AG04450 (cell line): ENCODE measurements at regions not wholly inside any gene's neighbourhood (a gene's known extent, or its start where the extent isn't known, plus 50 kb on each side); places are given as distances from the start of the nearest gene placed in this dataset.

Experiments used
- CTCF ChIA-PET: fragments of 300-600, 350-600 bp; formaldehyde crosslinking; extraction: SDS; loops from one replicate; lab custom pipeline; 2022; ENCODE audit warnings: antibody characterized with exemption, inconsistent platforms; lab: Charles Lee
- POLR2A ChIA-PET: fragments of 350-600 bp; formaldehyde crosslinking; extraction: SDS; loops from one replicate; lab custom pipeline; 2021; ENCODE audit warnings: antibody characterized with exemption, inconsistent platforms; lab: Yijun Ruan, JAX
- DNase-seq: peaks from one replicate; pipeline ENCODE4 v3.0.0-alpha.2; 2011; ENCODE audit warnings: low read depth, low spot score
- H3K27ac ChIP-seq: one replicate; pipeline ENCODE4 v1.5.1; 2012; ENCODE audit warnings: low read depth, low read length, control low read depth
- H3K27me3 ChIP-seq: one replicate; pipeline ENCODE4 v1.6.0; 2012; ENCODE audit warnings: low read length; ENCODE audit not compliant: control insufficient read depth, insufficient read depth
- H3K4me3 ChIP-seq: 2 replicates; pipeline ENCODE4 v1.5.1; 2011; ENCODE audit warnings: mild to moderate bottlenecking, low read depth, low read length, control low read depth
- H3K9me3 ChIP-seq: 2 replicates; pipeline ENCODE4 v1.5.1; 2012; ENCODE audit warnings: low read length; ENCODE audit not compliant: control insufficient read depth, insufficient read depth
- TF ChIP-seq, protein P1 (sequence below): IDR thresholded peaks from 2 replicates; pipeline ENCODE4 v1.5.1; 2011; ENCODE audit warnings: low read depth, low read length, control low read depth, inconsistent platforms

GRCh38 chr11:90512846-90513245, 290.0 kb upstream of the CHORDC1 start:
- CTCF ChIA-PET, result no interaction called here
- Histone ChIP-seq H3K4me3 (no peak overlapping the region), H3K27me3 (no peaks in the 10 kb centered on the region), H3K9me3 (no peaks in the 10 kb centered on the region), H3K27ac (no peak overlapping the region)
- TF ChIP-seq, protein P1, sequence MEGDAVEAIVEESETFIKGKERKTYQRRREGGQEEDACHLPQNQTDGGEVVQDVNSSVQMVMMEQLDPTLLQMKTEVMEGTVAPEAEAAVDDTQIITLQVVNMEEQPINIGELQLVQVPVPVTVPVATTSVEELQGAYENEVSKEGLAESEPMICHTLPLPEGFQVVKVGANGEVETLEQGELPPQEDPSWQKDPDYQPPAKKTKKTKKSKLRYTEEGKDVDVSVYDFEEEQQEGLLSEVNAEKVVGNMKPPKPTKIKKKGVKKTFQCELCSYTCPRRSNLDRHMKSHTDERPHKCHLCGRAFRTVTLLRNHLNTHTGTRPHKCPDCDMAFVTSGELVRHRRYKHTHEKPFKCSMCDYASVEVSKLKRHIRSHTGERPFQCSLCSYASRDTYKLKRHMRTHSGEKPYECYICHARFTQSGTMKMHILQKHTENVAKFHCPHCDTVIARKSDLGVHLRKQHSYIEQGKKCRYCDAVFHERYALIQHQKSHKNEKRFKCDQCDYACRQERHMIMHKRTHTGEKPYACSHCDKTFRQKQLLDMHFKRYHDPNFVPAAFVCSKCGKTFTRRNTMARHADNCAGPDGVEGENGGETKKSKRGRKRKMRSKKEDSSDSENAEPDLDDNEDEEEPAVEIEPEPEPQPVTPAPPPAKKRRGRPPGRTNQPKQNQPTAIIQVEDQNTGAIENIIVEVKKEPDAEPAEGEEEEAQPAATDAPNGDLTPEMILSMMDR, result no peak
- DNase-seq, result no peak
- POLR2A ChIA-PET, result no interaction called here

DNA sequence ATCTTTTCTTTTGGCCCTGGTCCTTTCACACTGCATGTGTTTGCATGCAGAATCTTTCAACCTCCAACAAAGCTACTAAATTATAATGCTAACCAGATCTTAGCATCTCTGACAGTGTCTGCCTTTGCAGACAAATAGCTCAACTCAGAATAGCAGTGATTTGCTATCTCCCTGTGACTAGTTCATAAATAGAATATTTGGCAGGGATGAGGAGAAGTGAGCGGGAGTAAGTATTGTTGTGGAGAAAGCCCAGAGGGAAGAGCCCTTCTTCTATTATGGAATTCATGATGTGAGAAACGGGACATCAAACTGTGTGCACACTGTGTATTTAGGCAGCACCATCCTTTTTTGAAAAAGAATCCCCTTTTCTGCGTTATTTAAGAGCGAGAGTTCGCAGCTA, 288.0 kb upstream of the CHORDC1 start:
- ChIA-PET CTCF (no interaction called here), POLR2A (no interaction called here)
- no peaks in the 10 kb centered on the region for H3K27me3 ChIP-seq
- no peak for DNase-seq
- no peak overlapping the region for H3K4me3 ChIP-seq
- H3K27ac ChIP-seq, result no peak overlapping the region
- TF ChIP-seq, protein P1, result no peak
- no peaks in the 10 kb centered on the region for H3K9me3 ChIP-seq

DNA sequence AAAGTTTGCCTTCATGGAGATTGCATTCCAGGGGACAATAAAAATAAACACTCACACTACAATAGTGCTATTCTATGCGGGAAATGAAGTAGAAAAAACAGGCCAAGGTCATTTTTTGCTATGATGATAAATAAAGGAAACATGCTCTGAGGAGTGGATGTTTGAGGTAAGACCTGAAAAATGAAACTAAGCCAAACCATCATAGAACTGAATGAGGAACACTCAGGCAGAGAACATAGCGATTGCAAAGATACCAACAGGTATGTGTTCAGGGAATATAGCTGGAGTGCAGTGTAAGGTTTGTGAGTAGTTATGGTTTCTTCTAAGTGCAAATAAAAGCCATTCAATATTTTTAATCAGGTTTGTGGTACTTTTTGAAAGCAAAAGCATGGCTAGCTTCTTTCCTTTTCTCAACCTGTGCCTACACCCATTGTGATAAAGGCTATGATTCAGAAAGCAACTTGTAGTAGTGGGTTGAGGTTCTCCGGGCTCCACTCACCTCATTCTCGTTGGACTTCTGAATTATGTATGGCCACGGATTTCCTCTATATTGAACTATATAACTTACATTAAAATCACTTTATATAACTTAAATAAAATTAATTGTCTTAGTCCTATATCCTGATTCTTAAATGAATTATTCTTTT, 278.2 kb upstream of the CHORDC1 start:
- no peak overlapping the region for H3K4me3 ChIP-seq
- CTCF ChIA-PET, result no interaction called here
- POLR2A ChIA-PET, result no interaction called here
- no peaks in the 10 kb centered on the region for H3K9me3 ChIP-seq
- H3K27ac ChIP-seq, result no peak overlapping the region
- H3K27me3 ChIP-seq, result no peaks in the 10 kb centered on the region
- DNase-seq, result no peak
- TF ChIP-seq, protein P1, result no peak

DNA sequence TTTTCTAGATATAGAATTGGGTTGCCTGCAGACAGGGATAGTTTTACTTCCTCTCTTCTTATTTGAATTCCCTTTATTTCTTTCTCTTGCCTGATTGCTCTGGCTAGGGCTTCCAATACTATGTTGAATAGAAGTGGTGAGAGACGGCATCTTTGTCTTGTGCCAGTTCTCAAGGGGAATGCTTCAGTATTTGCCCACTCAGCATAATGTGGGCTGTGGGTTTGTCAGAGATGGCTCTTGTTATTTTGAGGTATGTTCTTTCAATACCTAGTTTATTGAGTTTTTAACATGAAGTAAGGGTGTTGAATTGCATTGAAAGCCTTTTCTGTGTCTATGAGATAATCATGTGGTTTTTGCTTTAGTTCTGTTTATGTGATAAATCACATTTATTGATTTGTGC, 273.9 kb upstream of the CHORDC1 start:
- no peak overlapping the region for H3K4me3 ChIP-seq
- ChIA-PET POLR2A (no interaction called here), CTCF (no interaction called here)
- H3K27me3 ChIP-seq, result no peaks in the 10 kb centered on the region
- TF ChIP-seq, protein P1, result no peak
- no peak overlapping the region for H3K27ac ChIP-seq
- no peak for DNase-seq
- H3K9me3 ChIP-seq, result no peaks in the 10 kb centered on the region

DNA sequence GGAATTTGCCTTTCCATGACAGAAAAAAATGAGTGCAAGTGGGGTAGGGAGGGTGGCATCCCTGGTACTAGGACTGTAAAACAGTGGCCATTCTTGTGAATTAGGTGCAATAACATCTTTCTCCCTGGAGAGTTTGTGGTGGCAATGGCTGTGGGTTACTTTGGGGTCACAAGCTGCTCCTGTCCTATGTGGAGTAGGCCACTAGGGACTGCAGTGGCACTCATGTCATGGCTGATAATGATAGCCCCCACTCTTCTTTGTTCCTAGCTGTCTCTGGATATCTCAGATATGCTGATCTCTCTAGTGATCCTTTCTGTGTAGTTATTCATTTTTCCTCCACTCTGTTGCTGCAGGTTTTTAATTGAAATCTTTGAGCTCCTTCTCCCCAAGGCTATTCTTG, 270.5 kb upstream of the CHORDC1 start:
- no peak overlapping the region for H3K27ac ChIP-seq
- no peak overlapping the region for H3K4me3 ChIP-seq
- DNase-seq, result no peak
- H3K27me3 ChIP-seq, result no peaks in the 10 kb centered on the region
- TF ChIP-seq, protein P1, result no peak
- H3K9me3 ChIP-seq, result no peaks in the 10 kb centered on the region
- POLR2A ChIA-PET, result no interaction called here
- CTCF ChIA-PET, result no interaction called here
